ENCODE measurements at regions not wholly inside any gene's neighbourhood (a gene's known extent, or its start where the extent isn't known, plus 50 kb on each side); places are given as distances from the start of the nearest gene placed in this dataset.

GRCh38 chr13:74966814-74967424, 515.0 kb downstream of the TBC1D4 start:
- Histone ChIP-seq H3K79me2 (ENCODE audit: control insufficient read depth, insufficient read depth, low read length) (no peaks in the 10 kb centered on the region), H3K27me3 (ENCODE audit: control insufficient read depth, extremely low read depth, insufficient read depth, low read length) (no peaks in the 10 kb centered on the region), H3K9me1 (ENCODE audit: control insufficient read depth, extremely low read depth, insufficient read depth, low read length) (no peaks in the 10 kb centered on the region), H3K9me3 (ENCODE audit: control insufficient read depth, low read depth, low read length) (no peaks in the 10 kb centered on the region), H3K4me2 (ENCODE audit: control insufficient read depth, extremely low read depth, insufficient read depth, low read depth, low read length) (no peak overlapping the region), H3K4me1 (ENCODE audit: control insufficient read depth, extremely low read depth, insufficient read depth, low read length) (no peaks in the 10 kb centered on the region), H3K4me3 (ENCODE audit: control insufficient read depth in 2 of 3, extremely low read depth in 1 of 3, insufficient read depth in 2 of 3, low read depth in 1 of 3, low read length in 3 of 3) (no peak overlapping the region), H3K27ac (ENCODE audit: control insufficient read depth, insufficient read depth, low read length) (no peak overlapping the region), H4K20me1 (ENCODE audit: control insufficient read depth, extremely low read depth, insufficient read depth, low read length) (no peaks in the 10 kb centered on the region), H2AFZ (ENCODE audit: control insufficient read depth, low read length) (no peak overlapping the region), H3K36me3 (ENCODE audit: control insufficient read depth in 2 of 2, extremely low read depth in 1 of 2, insufficient read depth in 2 of 2, low read length in 2 of 2) (no peaks in the 10 kb centered on the region), H3K9ac (ENCODE audit: control insufficient read depth, extremely low read depth, insufficient read depth, low read length) (no peak overlapping the region)
- dilution Hi-C loops (cut with MboI; ENCODE audit: extremely low pct_ligation_motif_present, low sequenced_read_pairs): no loop called here
- DNase-seq (ENCODE audit: low read depth, low spot score) (no peak), FAIRE-seq (no peak)
- no peak for TF ChIP-seq CTCF (optimal IDR thresholded peaks at IDR 0.05 in 1 of 3, IDR thresholded peaks at IDR 0.05 in 1 of 3, conservative IDR thresholded peaks at IDR 0.05 in 1 of 3; ENCODE audit: extremely low read depth in 1 of 3, insufficient read depth in 2 of 3, low read length in 3 of 3)
- no peak for TF ChIP-seq EZH2 (IDR thresholded peaks at IDR 0.05; ENCODE audit: low read length)

GRCh38 chr13:74966275-74966674, 515.7 kb downstream of the TBC1D4 start:
- no peak for FAIRE-seq
- no peaks in the 10 kb centered on the region for H3K36me3 ChIP-seq (ENCODE audit: control insufficient read depth in 2 of 2, extremely low read depth in 1 of 2, insufficient read depth in 2 of 2, low read length in 2 of 2)
- no peaks in the 10 kb centered on the region for H3K4me1 ChIP-seq (ENCODE audit: control insufficient read depth, extremely low read depth, insufficient read depth, low read length)
- no peaks in the 10 kb centered on the region for H3K79me2 ChIP-seq (ENCODE audit: control insufficient read depth, insufficient read depth, low read length)
- DNase-seq (ENCODE audit: low read depth, low spot score): no peak
- no peaks in the 10 kb centered on the region for H3K27me3 ChIP-seq (ENCODE audit: control insufficient read depth, extremely low read depth, insufficient read depth, low read length)
- H3K4me2 ChIP-seq (ENCODE audit: control insufficient read depth, extremely low read depth, insufficient read depth, low read depth, low read length): no peak overlapping the region
- no peak overlapping the region for H3K27ac ChIP-seq (ENCODE audit: control insufficient read depth, insufficient read depth, low read length)
- no peak overlapping the region for H3K4me3 ChIP-seq (ENCODE audit: control insufficient read depth in 2 of 3, extremely low read depth in 1 of 3, insufficient read depth in 2 of 3, low read depth in 1 of 3, low read length in 3 of 3)
- no peaks in the 10 kb centered on the region for H3K9me3 ChIP-seq (ENCODE audit: control insufficient read depth, low read depth, low read length)
- no peak for TF ChIP-seq CTCF (optimal IDR thresholded peaks at IDR 0.05 in 1 of 3, IDR thresholded peaks at IDR 0.05 in 1 of 3, conservative IDR thresholded peaks at IDR 0.05 in 1 of 3; ENCODE audit: extremely low read depth in 1 of 3, insufficient read depth in 2 of 3, low read length in 3 of 3)
- TF ChIP-seq EZH2 (IDR thresholded peaks at IDR 0.05; ENCODE audit: low read length): no peak
- no peaks in the 10 kb centered on the region for H3K9me1 ChIP-seq (ENCODE audit: control insufficient read depth, extremely low read depth, insufficient read depth, low read length)
- H2AFZ ChIP-seq (ENCODE audit: control insufficient read depth, low read length): no peak overlapping the region
- H4K20me1 ChIP-seq (ENCODE audit: control insufficient read depth, extremely low read depth, insufficient read depth, low read length): no peaks in the 10 kb centered on the region
- dilution Hi-C loops (cut with MboI; ENCODE audit: extremely low pct_ligation_motif_present, low sequenced_read_pairs): no loop called here
- H3K9ac ChIP-seq (ENCODE audit: control insufficient read depth, extremely low read depth, insufficient read depth, low read length): no peak overlapping the region
